ENCODE measurements at regions not wholly inside any gene's neighbourhood (a gene's known extent, or its start where the extent isn't known, plus 50 kb on each side); places are given as distances from the start of the nearest gene placed in this dataset.

- DNase-seq, result no peak
- Histone ChIP-seq H3K4me1 (no peaks in the 10 kb centered on the region), H3K27me3 (no peaks in the 10 kb centered on the region), H3K4me3 (no peak overlapping the region), H3K36me3 (no peaks in the 10 kb centered on the region), H3K27ac (no peak overlapping the region), H3K9me3 (no peaks in the 10 kb centered on the region)
- 62 to 69% methylated on average over 3 of the region's 3 CpGs for WGBS, 2 donors
- intact Hi-C loops (cut with DNase I), result no loop called here
- TF ChIP-seq POLR2A (IDR thresholded peaks at IDR 0.05), result no peak
- no peak for TF ChIP-seq CTCF (IDR thresholded peaks at IDR 0.05)
These were observed 148.2 kb upstream of the FERD3L start for GRCh38 chr7:19293431-19293830.

GRCh38 chr7:19290968-19291367 is 145.7 kb upstream of the FERD3L start:
- Histone ChIP-seq H3K27me3 (no peaks in the 10 kb centered on the region), H3K27ac (no peak overlapping the region), H3K36me3 (no peaks in the 10 kb centered on the region), H3K4me3 (no peak overlapping the region), H3K4me1 (no peaks in the 10 kb centered on the region), H3K9me3 (no peaks in the 10 kb centered on the region)
- intact Hi-C loops (cut with DNase I), result no loop called here
- DNase-seq, result no peak
- no peak for TF ChIP-seq POLR2A (IDR thresholded peaks at IDR 0.05)
- no peak for TF ChIP-seq CTCF (IDR thresholded peaks at IDR 0.05)

- no peaks in the 10 kb centered on the region for H3K36me3 ChIP-seq
- no peaks in the 10 kb centered on the region for H3K4me1 ChIP-seq
- H3K4me3 ChIP-seq, result no peak overlapping the region
- H3K9me3 ChIP-seq, result no peaks in the 10 kb centered on the region
- DNase-seq, result no peak
- H3K27ac ChIP-seq, result no peak overlapping the region
- intact Hi-C loops (cut with DNase I), result no loop called here
- TF ChIP-seq CTCF (IDR thresholded peaks at IDR 0.05) (no peak), POLR2A (IDR thresholded peaks at IDR 0.05) (no peak)
- no peaks in the 10 kb centered on the region for H3K27me3 ChIP-seq
- WGBS, 2 donors, result 92 to 96% methylated on average over 1 of the region's 1 CpG
These were observed 144.8 kb upstream of the FERD3L start for GRCh38 chr7:19290066-19290465.

- Histone ChIP-seq H3K4me1 (no peaks in the 10 kb centered on the region), H3K9me3 (no peaks in the 10 kb centered on the region), H3K4me3 (no peak overlapping the region), H3K36me3 (no peaks in the 10 kb centered on the region), H3K27me3 (no peaks in the 10 kb centered on the region), H3K27ac (no peak overlapping the region)
- WGBS, 2 donors, result 21 to 35% methylated on average over 3 of the region's 3 CpGs
- intact Hi-C loops (cut with DNase I), result no loop called here
- DNase-seq, result no peak
- TF ChIP-seq CTCF (IDR thresholded peaks at IDR 0.05) (no peak), POLR2A (IDR thresholded peaks at IDR 0.05) (no peak)
These were observed 139.5 kb upstream of the FERD3L start for GRCh38 chr7:19284596-19285300.

GRCh38 chr7:19284136-19284535 is 138.9 kb upstream of the FERD3L start:
- Histone ChIP-seq H3K9me3 (no peaks in the 10 kb centered on the region), H3K27ac (no peak overlapping the region), H3K27me3 (no peaks in the 10 kb centered on the region), H3K4me3 (no peak overlapping the region), H3K4me1 (no peaks in the 10 kb centered on the region), H3K36me3 (no peaks in the 10 kb centered on the region)
- intact Hi-C loops (cut with DNase I), result no loop called here
- TF ChIP-seq CTCF (IDR thresholded peaks at IDR 0.05), result no peak
- no peak for TF ChIP-seq POLR2A (IDR thresholded peaks at IDR 0.05)
- 32 to 55% methylated on average over 1 of the region's 1 CpG for WGBS, 2 donors
- DNase-seq, result no peak

Measured in esophagus squamous epithelium (tissue), 5 donors.